Right renal cortex interstitium (tissue), 3 donors: ENCODE measurements at regions not wholly inside any gene's neighbourhood (a gene's known extent, or its start where the extent isn't known, plus 50 kb on each side); places are given as distances from the start of the nearest gene placed in this dataset.

Source experiments
- DNase-seq, 3 donors: peaks; one replicate each; pipeline ENCODE4 v3.0.0-alpha.2; 2013; ENCODE audit warnings: low read depth in 3 of 3, low spot score in 2 of 3

DNA sequence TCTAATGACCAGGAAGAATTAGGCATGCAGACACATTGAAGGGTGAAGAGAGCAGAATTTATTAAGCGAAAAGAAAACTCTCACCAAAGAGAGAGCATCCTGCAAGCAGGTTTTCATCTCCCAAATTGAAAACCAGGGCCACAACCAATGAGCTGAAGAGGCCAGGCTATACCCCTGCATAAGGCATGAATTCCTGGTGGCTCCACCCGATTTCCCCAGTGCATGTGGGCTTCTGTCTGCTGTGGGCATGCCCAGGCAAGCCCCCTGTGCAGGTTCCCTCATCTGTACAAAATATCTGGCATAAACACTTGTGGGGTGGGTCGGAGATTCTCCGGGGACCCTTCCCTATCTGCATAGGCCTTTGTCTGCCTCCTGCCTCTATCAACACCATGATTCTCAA lies 621.6 kb upstream of the LRRTM1 start:
- no peak for DNase-seq

DNA sequence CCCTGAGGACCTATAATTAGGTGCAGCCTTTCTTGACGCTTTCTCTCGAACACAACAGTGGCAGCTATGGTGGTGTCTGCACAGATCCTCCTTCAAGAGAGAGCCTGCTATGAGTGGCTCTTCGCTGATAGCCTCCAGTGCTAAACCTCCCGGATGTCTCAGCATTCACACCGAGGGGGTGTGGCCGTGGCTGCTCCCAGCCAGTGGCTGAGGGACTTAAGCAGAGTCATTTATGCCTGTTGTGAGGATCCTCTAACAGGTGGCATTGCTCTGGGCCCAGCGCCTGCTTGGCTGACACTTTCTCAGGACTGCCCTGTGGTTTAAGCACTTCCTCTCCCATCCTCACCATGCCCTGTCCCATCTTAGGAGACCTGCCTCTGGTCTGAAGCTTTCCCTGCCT lies 592.0 kb upstream of the LRRTM1 start:
- DNase-seq: no peak

DNA sequence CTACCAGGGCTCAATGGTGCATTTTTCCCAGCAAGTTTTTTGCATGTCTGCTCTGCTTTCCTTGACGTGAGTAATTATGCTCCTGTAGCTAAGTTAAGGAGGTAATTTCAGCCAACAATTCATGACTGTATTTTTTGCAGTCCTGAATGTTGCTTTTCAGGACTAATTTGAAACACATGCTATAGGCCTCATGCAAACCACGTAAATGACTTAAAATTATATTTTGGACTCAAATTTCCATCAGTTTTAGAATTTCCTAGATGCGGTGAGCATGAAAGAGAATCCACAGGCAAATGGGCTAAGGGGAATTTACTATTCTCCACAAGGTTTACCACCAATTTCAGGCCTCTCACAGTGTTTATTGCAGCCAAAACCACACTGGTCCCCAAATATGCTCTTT lies 589.9 kb upstream of the LRRTM1 start:
- no peak for DNase-seq

DNA sequence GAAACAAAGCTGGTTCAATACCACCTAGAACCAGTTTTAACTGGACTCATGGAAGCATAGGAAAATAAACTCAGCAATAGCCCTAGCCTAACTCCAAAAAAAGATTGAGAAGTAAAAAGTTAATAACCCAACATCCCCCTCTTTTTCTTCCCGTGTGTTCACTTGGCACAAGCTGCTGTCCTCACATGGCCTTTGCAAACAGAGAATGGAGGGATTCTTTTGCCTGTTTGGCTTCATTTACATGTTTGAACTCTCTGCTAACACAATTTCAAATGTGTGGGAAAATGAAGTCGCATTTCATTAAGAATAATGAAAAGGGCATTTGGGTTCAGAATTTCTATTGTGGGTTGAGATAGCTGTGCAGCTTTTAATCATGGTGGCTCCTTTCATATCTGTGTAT lies 589.2 kb upstream of the LRRTM1 start:
- no peak for DNase-seq

DNA sequence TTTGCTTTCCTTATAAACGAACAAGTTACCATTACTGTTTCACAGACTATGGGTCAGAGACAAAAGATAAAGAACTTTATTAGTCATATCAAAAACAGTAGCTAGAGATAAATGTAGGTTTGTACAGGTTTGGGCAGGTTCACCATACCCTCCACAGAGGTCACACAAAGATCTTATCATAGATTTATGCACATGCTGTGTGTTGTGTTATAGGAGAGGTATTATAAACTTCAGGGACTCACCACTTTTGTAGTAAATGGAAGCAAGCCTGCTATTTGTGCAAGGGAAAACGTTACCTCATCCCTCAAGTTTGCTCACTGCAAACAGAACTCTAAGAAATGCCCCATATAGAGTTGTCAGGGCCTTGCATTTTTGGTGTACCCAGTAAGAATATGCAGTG lies 584.5 kb upstream of the LRRTM1 start:
- DNase-seq: no peak

DNA sequence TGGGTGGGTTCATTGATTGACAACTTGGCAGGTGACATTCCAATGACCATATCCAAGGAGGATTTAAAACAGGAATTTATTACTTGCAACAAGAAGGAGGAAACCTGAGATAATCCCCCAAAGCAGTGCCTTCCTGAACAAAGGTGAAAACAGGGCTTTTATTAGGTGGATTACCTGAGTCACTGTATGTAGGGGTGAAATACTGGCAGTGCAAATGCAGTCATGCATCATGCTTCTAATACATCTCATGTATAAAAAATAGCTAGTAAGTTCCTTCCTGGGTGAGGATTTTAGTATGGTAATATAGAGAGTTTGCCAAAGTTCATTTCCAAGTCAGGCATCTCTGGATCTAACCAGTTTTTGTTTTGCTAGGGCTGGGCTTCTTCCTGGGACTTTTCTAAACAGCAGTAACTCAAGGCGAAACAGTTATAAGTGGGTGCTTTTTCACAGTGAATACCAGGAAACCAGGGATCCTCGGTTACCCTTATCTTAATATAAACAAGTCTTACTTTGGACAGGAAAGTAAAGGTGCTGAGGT lies 583.4 kb upstream of the LRRTM1 start:
- peak; percentile 7 to 18 (median 10) for DNase-seq

DNA sequence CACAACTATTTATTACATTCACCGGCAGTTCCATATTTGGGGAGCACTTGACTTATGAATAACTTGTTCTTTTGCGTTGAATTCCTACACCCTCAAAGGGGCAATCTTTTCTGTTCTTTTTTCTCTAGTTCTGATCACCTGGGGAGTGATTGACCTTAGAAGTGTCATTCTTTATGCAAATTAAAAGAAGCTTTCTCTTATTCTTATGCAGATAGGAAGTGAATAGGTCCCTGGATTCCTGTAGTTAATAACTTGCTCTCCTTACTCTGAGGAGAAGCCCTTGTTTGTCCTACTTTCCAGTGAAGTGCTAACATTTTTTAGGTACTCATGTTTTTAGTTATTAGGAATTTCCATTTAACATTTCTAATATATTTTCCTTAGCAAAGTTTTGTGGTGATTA lies 569.8 kb upstream of the LRRTM1 start:
- no peak for DNase-seq

DNA sequence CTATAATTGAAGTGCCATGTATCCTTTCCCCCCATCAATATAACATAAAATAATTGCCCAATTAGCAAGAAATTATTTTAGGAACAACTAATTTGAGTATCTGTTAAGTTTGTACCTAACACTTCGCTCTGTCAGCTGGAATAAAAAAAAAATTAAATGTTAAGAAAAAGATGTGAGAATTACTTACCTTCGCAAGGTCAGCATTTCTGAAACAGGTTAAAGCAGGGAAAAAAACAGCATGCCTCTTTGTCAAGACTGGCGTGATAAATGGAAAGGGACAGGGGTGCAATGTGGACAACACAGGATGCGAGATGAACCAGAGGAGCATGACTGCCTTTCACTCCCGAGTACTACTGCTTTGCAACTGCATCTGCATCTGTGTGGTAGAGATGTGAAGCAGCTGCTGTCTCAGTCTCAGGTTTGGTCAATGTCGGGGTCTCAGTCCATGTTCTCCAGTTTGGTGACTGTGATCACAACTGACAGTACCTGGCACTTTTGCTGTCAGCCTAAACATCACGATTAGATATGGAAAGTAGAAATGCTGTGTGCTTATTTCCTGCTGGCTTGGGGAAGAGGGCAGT lies 565.4 kb upstream of the LRRTM1 start:
- DNase-seq: no peak

DNA sequence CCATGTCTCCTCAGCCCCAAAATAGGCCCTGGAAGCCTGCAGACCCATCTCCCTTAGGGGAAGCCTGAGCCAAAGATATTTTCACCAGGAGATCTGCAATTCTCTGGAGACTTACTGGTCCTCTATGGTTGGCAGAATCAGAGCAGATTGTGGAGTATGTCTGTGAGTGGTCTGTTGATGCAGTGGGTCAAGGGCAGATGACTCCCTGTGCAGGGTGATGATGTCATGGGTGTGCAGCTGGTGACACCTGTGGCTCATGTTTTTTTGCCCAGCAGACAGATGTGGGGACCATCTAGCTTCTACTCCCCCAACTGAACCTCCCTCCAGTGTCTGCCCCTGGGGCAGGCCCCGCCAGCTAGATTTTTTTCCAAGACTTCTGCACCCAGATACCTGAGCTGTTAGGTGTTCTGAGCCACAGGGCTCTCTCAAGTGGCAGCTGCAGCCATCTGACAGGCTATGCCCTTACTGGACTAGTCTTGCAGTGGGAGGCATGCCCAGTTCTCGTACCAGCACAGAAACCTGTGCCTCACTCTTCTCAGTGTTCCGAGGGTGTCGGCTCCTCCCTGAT lies 558.7 kb upstream of the LRRTM1 start:
- no peak for DNase-seq

DNA sequence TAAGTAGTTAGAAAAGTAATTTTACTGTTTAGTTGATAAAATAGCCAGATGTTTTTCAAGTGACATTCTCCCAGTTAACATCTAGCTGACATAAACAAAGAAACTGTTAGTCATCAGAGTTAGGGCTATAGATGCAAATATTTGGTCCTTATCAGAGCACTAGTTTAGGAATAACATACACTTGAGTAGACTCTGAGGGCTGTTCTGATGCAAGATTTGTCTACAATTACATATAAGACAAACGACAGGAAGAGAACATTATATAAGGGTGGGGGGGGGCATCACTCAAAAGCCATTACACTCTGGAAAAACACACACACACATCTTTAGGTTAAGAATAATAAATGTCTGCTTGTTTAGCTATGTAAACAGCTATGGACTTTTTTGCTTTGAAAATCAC lies 554.4 kb upstream of the LRRTM1 start:
- DNase-seq: no peak

DNA sequence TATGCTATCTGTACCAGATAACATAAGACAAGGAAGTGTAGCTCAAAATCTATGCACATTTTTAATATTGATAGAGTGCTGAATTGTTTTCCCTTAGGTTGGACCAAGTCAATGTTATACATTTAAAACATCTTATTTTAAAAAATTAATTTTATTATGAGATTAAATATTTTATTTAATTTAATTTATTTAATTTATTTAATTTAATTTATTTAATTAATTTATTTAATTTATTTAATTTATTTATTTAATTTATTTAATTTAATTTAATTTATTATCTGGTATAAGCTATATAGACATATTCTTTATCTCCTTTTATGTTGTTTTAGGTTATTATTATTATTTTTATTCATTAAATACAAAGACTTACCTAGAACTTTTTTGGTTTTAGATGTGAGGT lies 551.7 kb upstream of the LRRTM1 start:
- no peak for DNase-seq

DNA sequence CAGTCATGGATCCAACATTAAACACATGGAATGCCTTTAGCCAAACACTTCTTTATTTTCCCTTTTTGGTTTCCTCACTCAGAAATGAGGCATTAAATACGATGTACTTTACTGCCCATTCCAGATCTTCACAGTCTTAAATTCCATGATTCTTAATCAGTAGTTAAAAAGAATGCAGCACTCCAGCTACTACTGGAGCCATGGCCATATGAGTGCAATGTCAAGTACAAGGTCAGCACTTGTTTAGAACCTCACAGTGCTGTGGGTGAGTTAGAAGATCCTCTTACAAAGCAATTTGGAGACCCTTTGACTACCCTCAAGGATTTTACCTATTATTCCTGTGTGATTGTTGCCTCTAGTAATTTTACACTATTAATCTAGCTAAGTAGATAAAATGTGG lies 550.3 kb upstream of the LRRTM1 start:
- no peak for DNase-seq

DNA sequence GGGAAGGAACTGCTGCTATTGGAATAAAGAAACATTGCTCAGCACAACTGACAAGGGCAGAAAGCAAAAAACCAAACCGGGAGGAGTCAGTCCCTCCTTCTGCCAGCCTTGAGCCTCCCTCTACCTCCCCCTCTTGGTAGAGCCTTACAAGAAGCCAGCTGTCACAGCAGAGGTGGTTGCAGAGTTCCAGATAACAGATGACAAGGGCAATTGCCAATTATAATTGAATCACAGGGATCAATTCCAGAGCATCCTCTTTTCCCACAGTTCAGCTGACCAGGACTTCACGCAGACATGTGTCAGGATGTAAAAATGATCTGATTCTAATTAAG lies 548.2 kb upstream of the LRRTM1 start:
- no peak for DNase-seq

DNA sequence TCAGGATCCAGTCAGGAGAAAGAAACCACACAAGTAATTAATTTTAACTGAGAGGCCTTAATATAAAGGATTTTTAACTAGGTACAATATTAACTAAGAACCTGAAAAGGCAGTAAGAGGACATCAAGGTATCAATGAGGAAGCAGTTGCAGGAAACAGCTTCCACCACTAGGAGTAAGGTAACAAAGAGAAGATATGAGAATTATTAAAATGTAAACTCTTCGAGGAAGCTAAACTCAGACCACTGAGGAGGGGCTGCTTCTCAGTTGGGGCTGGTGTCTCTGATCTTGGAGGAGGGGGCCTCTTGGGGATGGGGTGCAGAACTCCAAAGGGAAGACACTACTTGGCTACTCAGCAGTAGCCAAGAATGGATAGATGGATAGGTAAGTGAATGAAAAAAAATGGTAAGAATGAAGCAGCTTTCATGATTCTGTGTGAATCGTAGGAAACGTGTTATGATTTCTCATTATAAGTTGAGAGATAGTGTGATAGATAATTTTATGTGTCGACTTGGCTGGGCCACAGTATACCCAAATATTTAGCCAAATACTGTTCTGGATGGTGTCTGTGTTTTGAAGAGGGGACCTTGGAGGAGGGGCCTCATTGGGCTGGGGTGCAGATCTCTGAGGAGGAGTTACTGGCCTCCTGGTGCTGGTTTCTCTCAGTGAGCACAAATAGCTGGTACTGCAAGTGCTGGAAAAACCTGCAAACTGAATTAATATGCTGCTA lies 547.7 kb upstream of the LRRTM1 start:
- no peak for DNase-seq

DNA sequence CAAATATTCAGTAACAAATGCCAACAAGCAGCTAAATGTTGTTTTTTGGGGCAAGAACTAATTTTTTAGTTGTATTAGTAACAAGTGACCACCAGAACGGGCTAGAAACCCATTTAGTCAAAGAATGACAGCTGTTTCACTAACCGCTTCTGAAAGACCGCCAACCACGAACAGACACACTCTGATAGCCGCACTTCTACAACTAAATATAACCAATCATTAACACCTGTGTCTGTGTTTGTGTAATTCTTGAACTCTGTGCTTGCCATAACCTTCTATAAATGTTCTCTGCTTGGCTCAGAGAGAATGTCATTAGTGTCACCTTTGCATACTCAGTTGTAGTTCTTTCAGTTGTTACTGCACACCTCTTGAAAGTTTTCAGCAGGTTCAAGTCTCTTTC lies 526.3 kb upstream of the LRRTM1 start:
- no peak for DNase-seq

DNA sequence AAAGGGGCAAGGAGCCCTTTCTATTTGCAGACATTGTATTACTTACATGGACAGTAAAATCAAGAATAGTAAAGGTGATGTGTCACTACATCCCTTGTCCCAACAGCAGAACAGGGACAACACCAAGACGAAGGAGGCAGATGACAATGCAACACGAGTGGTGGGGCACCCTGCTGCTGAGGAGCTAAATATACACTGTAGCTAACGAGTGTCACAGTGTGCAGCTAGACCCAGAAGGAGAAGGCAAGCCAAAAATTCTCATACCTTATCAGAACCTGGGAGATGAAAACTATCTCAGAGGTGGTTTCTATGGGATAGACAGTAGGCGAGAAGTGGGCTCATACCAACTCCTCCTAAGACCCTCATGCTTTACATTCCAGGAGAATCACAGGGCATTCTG lies 518.4 kb upstream of the LRRTM1 start:
- no peak for DNase-seq

DNA sequence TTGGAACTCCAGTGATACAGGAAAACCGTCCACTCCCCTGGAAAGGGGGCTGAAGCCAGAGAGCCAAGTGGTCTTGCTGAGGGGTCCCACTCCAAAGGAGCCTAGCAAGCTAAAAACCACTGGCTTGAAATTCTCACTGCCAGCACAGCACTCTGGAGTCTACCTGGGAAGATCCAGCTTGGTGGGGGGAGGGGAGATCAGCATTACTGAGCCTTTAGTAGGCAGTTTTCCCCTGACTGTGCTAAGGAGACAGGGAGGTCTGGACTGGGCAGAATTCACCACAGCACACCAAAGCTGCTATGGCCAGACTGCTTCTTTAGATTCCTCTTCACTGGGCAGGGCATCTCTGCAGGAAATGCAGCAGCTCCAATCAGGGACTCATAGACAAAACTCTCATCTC lies 510.7 kb upstream of the LRRTM1 start:
- DNase-seq: no peak

DNA sequence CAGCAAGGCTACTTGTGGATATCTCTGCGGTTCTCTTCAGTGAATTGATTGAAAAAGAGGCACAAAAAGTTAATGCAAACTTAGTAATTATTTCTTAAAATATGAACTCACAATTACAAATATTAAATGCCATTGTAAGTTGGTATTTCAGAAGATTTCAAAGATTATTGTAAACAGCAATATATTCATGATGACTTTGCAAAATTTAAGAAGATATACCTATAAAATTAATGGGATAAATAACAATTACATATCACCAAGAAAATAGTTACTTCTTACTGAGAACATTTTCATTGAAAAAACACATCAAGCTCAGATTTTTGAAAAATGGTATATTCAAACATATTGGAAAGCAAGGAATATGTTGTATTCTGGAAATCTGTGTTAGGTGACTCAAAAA lies 482.0 kb upstream of the LRRTM1 start:
- no peak for DNase-seq

DNA sequence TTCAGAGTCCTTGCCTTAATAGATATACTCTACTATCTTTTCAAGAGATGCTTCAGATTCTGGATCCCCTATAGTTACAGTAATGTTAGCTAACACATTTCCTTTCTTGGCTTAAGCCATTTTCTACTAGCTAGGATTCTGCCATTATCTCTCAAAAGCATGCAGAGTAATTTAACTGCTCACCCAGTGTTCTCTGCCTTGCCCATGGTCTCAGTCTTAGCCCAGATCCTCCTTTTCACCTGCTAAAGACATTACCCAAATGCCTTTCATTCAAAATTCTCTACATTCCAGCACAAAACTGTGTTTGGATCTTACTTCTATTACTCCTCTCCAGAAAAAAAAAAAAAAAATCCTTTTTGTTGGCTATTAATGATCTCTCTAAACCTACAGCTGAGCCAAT lies 474.2 kb upstream of the LRRTM1 start:
- no peak for DNase-seq

DNA sequence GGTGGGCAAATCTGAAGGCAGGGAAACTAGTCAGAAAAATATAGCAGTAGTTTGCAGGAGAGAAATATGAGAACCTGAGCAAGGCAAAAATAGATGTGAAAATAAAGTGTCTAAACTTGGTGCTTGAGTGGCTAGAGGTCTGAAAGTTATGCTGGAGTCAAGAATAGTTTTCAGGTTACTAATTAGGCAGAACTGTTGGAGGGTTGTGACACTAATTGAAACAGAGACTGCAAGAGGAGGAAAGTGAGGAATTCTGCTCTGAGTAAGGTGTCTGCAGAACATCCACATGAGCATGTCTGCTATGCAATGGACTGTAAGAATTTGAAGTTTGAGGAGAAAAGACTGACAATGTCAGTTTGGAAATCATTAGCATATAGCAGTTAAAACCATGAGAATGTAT lies 444.0 kb upstream of the LRRTM1 start:
- DNase-seq: no peak

DNA sequence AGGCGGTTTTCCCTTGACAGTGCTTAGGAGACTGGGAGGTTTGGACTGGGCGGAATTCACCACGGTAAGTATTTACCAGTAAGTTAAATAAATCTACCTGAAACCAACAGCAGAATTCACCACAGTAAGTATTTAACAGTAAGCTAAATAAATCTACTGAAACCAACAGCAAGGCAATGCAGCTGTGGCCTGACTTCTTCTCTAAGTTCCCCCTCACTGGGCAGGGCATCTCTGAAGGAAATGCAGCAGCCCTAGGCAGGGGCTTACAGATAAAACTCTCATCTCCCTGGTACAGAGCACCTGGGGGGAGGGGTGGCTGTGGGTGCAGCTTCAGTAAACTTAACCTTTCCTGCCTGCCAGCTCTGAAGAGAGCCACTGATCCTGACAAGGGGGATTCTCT lies 432.5 kb upstream of the LRRTM1 start:
- DNase-seq: no peak

DNA sequence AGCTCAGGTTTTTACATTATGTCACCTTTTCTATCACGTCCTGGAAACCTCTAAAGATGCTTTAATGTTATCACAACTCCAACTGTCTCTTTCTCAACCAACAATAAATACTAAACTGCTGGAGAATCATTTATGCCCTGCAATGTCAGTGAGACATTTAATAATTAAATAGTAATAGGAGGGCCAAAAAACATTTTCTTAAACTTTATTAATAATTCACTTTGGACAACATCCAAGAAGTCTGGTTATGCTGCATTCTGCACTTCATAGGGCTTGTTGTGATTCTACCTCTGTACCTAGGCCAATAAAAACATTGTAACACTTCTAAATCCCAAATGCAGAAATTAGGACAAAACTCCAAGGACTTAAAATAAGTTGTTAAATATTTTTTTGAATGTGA lies 420.4 kb upstream of the LRRTM1 start:
- DNase-seq: no peak

DNA sequence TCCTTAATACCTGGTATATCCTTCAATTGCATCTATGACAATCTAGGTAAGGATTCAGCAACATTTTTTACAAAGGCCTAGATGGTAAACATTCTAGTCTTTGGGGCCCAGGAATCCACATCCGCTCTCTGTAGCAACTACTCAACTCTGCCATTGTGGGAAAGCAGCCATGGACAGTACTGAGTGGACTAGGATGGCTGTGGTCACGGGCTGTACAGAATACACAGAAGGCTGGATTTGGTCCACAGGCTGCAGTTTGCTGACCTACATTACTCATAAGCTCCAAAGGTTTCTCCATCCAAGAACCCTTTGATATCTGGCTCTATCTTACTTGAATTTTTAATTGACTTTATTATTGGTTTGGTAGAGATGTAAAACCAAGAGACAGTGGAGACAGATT lies 418.3 kb upstream of the LRRTM1 start:
- DNase-seq: no peak
